Psoas muscle (tissue), 7 donors: ENCODE measurements at regions not wholly inside any gene's neighbourhood (a gene's known extent, or its start where the extent isn't known, plus 50 kb on each side); places are given as distances from the start of the nearest gene placed in this dataset.

Source experiments
- ATAC-seq, 4 donors: fragments of 200-7000 bp; cut with Tn5 transposase; one replicate each; pipeline ENCODE4 v1.9.1; 2020; ENCODE audit warnings: moderate library complexity in 3 of 4, mild to moderate bottlenecking in 2 of 4
- DNase-seq, 2 donors: peaks; one replicate each; pipeline ENCODE4 v3.0.0-alpha.2; 2020
- H3K27ac ChIP-seq: fragments of 200-600 bp; one replicate; pipeline ENCODE4 v1.8.0; 2022
- H3K27me3 ChIP-seq, 3 donors: fragments of 200-600 bp in 1 of 3; one replicate each; pipeline versions ENCODE4 v1.6.1 to v1.8.0; 2013 to 2022; ENCODE audit warnings: low read length in 2 of 3, mild to moderate bottlenecking in 2 of 3, moderate library complexity in 1 of 3; ENCODE audit not compliant: insufficient read depth in 3 of 3
- H3K36me3 ChIP-seq, 2 donors: fragments of 200-600 bp in 1 of 2; one replicate each; pipeline versions ENCODE4 v1.6.1 to v1.8.0; 2013 to 2022; ENCODE audit warnings: low read depth in 1 of 2, mild to moderate bottlenecking in 1 of 2, moderate library complexity in 1 of 2; ENCODE audit not compliant: insufficient read depth in 1 of 2
- H3K4me1 ChIP-seq: fragments of 200-600 bp; one replicate; pipeline ENCODE4 v1.8.0; 2022
- H3K4me3 ChIP-seq: fragments of 200-600 bp; one replicate; pipeline ENCODE4 v1.8.0; 2022; ENCODE audit warnings: mild to moderate bottlenecking
- H3K9me3 ChIP-seq: fragments of 200-600 bp; one replicate; pipeline ENCODE4 v1.8.0; 2022
- WGBS, 3 donors: extraction: QIAGEN DNeasy Blood & Tissue Kit; methylation state at CpG; one replicate each; pipeline versions ENCODE4 v1.1.6 to v1.1.7; 2013; 5-methylcytosine and 5-hydroxymethylcytosine counted together
- intact Hi-C, 2 donors: fragments of 100-400 bp; cut with DNase I; formaldehyde crosslinking; loops; one replicate each; pipeline versions ENCODE4 v1.11.0 to v1.14.2; 2022
- TF ChIP-seq, protein P1 (sequence below): fragments of 200-600 bp; IDR thresholded peaks from one replicate; pipeline ENCODE4 v1.8.0; 2022; ENCODE audit warnings: antibody characterized with exemption
- donor health status: healthy with polysubstance abuse.
- donor health status: DM: no; HTN: no; CAD: no; lungs with moderate emphysema.
- donor health status: Bipolar disorder and iron deficiency.
- donor health status: healthy.
- donor health status: DM: yes; HTN: yes; CAD: no.
- donor health status: DM: no; HTN: no; CAD: no.
- donor health status: DM: yes; HTN: yes; CAD: no.

DNA sequence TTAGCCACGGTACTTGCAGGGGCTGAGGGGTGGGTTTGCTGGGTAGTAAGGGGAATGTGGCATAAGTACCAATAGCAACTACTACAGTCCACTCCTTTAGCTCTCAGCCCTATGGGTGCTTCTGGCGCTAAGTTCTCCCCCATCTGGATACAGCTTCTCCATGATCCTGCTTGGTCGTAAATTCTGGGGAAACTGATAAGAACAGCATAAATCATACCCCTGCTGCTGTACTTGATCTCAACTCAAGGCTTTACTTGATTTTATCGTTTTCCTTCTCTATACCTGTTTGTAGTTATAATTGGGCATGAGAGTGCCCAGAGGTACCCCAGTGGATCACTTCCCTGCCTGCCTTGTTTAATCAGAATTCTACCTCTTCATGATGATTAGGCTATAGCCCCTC is 331.4 kb downstream of the PMP22 start:
- TF ChIP-seq, protein P1, sequence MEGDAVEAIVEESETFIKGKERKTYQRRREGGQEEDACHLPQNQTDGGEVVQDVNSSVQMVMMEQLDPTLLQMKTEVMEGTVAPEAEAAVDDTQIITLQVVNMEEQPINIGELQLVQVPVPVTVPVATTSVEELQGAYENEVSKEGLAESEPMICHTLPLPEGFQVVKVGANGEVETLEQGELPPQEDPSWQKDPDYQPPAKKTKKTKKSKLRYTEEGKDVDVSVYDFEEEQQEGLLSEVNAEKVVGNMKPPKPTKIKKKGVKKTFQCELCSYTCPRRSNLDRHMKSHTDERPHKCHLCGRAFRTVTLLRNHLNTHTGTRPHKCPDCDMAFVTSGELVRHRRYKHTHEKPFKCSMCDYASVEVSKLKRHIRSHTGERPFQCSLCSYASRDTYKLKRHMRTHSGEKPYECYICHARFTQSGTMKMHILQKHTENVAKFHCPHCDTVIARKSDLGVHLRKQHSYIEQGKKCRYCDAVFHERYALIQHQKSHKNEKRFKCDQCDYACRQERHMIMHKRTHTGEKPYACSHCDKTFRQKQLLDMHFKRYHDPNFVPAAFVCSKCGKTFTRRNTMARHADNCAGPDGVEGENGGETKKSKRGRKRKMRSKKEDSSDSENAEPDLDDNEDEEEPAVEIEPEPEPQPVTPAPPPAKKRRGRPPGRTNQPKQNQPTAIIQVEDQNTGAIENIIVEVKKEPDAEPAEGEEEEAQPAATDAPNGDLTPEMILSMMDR = no peak
- DNase-seq = no peak
- 81 to 88% (median 81%) methylated on average over 4 of the region's 4 CpGs for WGBS, 3 donors
- intact Hi-C loops = no loop called here
- Histone ChIP-seq H3K36me3 (no peaks in the 10 kb centered on the region), H3K27ac (no peak overlapping the region), H3K9me3 (no peaks in the 10 kb centered on the region), H3K4me3 (no peak overlapping the region), H3K27me3 (no peaks in the 10 kb centered on the region), H3K4me1 (no peaks in the 10 kb centered on the region)
- no peak for ATAC-seq

DNA sequence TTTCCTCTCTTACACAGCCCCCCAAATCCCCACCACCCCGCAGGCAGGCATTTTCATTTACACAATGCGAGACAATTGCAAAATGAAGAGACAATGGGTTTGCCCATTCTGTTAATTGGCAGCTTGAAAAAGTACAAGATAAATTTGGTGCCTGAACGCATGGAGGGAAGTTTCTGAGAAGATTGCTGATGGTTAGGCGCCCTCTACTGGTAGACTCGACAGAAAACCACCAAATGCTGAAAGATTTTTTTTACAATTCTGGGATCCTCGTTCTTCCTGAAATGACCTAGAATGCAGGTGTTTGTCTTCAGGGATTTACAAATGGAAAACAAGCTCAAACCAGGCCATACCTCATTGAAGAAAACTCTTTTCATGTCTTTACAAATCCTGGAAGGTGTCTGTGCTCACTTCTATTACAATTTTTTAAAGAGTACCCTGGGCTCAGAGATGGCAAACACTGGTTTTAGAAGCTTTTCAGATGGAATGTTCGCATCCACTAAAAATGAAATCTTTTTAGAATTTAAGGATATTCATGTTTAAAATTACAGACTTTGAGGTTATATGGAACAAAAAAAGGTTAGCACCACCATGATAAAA is 338.5 kb downstream of the PMP22 start:
- 13 to 15% (median 14%) methylated on average over 7 of the region's 7 CpGs for WGBS, 3 donors
- intact Hi-C loops = loop anchor here (5.0 to 10.0 kb wide), 3 partner anchors 1329 to 1589 kb away; no protein-coding TSS in a partner anchor
- ATAC-seq = no peak

DNA sequence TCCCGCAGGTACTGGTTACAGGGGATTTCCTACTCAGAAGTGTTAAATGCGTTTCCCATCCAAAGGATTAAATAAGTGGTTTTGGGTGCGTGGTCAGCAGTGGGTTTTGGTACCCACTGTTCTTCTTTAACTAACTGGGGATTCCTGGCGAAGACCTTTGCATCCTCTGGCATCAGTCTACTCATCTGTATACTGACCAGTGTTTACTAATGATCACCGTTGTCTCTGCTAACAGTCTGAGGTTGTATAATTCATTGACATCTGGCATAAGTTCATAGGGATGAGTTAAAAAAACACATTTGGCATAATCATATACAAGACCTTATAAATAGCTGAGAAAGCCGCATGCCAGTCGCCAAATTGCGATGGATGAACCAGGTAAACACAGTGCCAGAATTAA is 339.1 kb downstream of the PMP22 start:
- ATAC-seq (no peak), DNase-seq (no peak)
- Histone ChIP-seq H3K4me3 (no peak overlapping the region), H3K36me3 (no peaks in the 10 kb centered on the region), H3K27me3 (no peaks in the 10 kb centered on the region), H3K9me3 (no peaks in the 10 kb centered on the region), H3K4me1 (no peaks in the 10 kb centered on the region), H3K27ac (no peak overlapping the region)
- TF ChIP-seq, protein P1 = no peak
- intact Hi-C loops = loop anchor here (5.0 to 10.0 kb wide), 3 partner anchors 1329 to 1589 kb away; no protein-coding TSS in a partner anchor
- 60 to 67% (median 66%) methylated on average over 8 of the region's 8 CpGs for WGBS, 3 donors

More for the DNA sequence above, 338.5 kb downstream of the PMP22 start:
- no peak overlapping the region for H3K27ac ChIP-seq
- TF ChIP-seq, protein P1 = peak; percentile 73
- H3K27me3 ChIP-seq = no peaks in the 10 kb centered on the region
- no peaks in the 10 kb centered on the region for H3K9me3 ChIP-seq
- peak in 1 of 2 donors; percentile 15 for DNase-seq
- H3K36me3 ChIP-seq = no peaks in the 10 kb centered on the region
- no peak overlapping the region for H3K4me3 ChIP-seq
- no peaks in the 10 kb centered on the region for H3K4me1 ChIP-seq

DNA sequence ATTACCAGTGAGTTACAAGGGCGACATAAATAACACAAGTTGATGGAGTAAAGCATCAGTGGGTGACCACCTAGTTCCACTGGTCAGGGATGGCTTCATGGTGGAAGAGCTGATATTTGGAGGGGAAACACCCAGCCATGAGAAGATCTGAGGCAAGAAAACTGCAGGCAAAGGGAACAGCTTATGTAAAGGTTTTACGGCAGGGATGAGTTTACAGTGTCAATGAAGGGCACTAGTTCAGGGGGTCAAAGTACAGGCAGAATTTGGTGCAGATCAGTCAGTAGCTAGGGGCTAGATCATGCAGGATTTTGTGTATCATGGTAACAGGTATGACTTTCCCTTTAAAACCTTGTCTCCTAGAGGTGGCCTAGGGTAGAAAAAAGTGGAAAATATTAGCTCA is 339.6 kb downstream of the PMP22 start:
- Histone ChIP-seq H3K27me3 (no peaks in the 10 kb centered on the region), H3K4me3 (no peak overlapping the region), H3K4me1 (no peaks in the 10 kb centered on the region), H3K36me3 (no peaks in the 10 kb centered on the region), H3K27ac (no peak overlapping the region), H3K9me3 (no peaks in the 10 kb centered on the region)
- ATAC-seq (no peak), DNase-seq (no peak)
- intact Hi-C loops = loop anchor here (5.0 to 10.0 kb wide), 3 partner anchors 1328 to 1588 kb away; no protein-coding TSS in a partner anchor
- TF ChIP-seq, protein P1 = no peak
- WGBS, 3 donors = 84 to 91% (median 87%) methylated on average over 2 of the region's 2 CpGs

DNA sequence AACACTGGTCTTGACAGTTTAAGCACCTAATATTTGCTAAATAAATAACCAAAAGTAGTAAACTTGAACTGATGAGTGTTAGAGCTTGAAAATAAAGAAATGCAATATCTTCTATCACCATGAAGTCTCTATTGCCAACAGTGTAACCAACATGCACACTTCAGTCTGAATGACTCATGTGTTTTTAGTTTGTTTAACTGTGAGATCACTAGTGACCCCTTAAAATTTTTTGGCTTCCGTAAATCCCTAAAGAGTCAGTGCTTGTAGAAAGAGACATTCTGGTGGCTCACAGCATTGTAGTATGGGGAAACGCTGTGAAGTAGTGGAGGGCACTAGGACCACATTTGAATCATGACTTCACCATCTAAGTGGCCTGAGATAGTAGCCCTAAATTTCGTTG is 341.1 kb downstream of the PMP22 start:
- Histone ChIP-seq H3K4me1 (no peaks in the 10 kb centered on the region), H3K27ac (no peak overlapping the region), H3K4me3 (no peak overlapping the region), H3K27me3 (no peaks in the 10 kb centered on the region), H3K9me3 (no peaks in the 10 kb centered on the region), H3K36me3 (no peaks in the 10 kb centered on the region)
- no peak for DNase-seq
- TF ChIP-seq, protein P1 = no peak
- intact Hi-C loops = loop anchor here in 1 of 2 donors (10.0 kb wide), 1 partner anchor 1579 kb away; no protein-coding TSS in a partner anchor
- ATAC-seq = no peak
- 73 to 81% (median 75%) methylated on average over 3 of the region's 3 CpGs for WGBS, 3 donors
